SK-MEL-5 (cell line): ENCODE measurements at regions not wholly inside any gene's neighbourhood (a gene's known extent, or its start where the extent isn't known, plus 50 kb on each side); places are given as distances from the start of the nearest gene placed in this dataset.

Experiments
- DNase-seq: peaks from one replicate; pipeline ENCODE4 v3.0.0-alpha.2; 2016; ENCODE audit warnings: low read depth, low spot score
- in situ Hi-C: cut with HindIII; loops from 2 replicates; pipeline ENCODE4 v1.10.0; 2016; ENCODE audit warnings: low sequenced_read_pairs, high pct_unique_total_duplicates, low pct_unique_long_range_greater_than_20kb

DNA sequence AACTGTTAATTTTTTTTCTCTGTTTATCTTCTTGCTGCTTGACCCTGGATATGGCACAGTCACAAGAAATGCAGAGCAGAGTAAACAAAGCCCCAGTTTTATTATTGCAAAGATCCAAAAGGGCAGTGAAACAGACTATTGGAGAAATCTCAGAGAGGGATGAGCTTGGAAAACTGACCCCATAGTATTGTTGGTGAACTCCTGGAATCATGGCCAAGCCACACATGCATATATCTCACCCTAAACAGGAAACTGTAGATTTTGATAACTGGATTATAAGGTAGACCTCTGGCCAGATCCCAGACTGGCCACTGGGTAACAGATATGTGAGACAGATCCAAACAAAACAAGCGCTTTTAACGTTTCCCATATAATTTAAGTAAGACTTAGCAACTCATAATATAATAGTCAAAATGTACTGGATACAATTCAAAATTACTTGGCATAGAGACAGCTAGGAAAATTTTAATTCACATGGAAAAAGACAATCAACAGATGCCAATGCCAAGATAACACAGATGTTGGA, 263.5 kb upstream of the SEMA6A start:
- no peak for DNase-seq
- in situ Hi-C loops, result no loop called here

DNA sequence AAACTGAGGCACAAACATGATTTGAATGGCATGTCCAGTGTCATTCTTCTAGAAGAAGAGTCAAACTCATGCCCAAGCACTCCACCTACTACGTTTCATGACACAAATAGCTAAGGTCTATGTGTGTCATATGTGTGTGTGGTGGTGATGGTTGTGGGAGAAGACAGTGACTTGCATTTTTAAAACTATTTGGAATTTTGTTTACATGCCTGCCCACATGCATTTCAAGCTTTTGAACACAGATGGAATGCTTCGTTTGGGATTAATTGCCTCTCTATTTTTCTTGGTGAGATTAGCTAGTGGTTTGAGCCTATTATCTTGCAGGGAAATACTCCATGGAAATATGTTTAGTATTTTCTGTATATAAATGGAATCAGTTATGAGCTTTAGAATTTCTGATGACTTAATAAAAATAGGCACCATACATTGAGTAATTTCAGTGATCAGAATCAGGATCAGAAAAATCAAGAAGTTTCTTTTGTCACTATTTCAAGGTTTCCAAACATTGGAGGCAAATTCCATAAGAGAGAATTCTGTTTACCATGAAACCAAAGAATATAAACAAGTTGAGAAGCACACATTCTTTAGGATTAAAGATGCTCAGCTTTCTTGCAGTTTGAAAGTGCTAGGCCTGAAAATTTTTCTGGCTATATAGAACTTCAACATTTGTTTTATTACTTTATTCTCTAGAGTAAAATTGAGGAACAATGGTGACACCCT, 260.3 kb upstream of the SEMA6A start:
- in situ Hi-C loops, result no loop called here
- no peak for DNase-seq

DNA sequence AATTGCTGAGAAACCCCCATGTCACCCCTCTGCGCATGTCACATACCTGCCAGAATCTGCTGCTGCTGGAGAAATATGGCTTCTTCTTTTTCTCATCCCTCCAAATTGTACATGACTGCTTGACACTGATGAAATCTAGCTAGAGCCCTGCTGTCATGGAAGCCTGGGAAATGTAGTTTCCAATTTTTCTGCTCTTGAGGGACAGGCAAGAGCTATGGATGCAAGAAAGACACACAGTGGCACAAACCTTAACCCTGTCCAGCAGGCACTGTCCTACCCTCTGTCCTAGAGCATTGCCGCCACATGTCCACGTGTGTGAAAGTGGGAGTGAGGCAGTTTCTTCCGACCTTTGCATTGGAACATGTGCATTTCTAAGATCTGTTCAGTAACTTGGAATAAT, 255.5 kb upstream of the SEMA6A start:
- in situ Hi-C loops, result no loop called here
- peak; percentile 27 for DNase-seq

DNA sequence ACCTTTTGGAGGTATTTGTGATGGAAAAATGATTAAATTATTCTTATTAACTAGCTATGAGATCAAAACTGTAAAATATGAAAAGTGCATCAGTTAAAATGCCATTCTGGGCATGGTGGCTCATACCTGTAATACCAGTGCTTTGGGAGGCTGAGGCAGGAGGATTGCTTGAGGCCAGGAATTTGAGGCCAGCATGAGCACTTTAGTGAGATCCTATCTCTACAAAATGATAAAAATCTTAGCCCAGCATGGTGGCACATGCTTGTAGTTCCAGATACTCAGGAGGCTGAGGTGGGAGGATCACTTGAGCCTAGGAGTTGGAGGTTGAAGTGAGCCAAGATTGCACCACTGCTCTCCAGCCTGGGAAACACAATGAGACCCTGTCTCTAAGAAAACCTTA, 252.5 kb upstream of the SEMA6A start:
- in situ Hi-C loops, result no loop called here
- no peak for DNase-seq

DNA sequence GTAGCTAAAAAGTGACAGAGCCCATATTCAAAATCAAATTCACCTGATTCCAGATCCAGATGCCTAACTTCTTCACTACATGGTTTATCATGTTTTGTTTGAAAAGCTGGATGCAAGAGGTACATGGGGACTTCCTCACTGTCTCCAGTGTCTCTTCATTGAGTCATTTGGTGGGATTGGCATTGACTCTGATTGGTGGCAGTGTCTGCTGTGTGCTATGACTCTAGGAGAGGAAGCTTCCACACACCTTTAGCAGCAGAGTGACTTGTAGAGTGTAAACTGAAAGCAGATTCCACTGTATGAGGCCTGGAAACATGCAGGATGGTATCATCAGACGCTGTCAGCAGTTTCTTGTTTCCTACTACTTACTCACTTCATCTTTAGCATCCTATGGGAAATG, 250.9 kb upstream of the SEMA6A start:
- in situ Hi-C loops, result no loop called here
- DNase-seq, result no peak

DNA sequence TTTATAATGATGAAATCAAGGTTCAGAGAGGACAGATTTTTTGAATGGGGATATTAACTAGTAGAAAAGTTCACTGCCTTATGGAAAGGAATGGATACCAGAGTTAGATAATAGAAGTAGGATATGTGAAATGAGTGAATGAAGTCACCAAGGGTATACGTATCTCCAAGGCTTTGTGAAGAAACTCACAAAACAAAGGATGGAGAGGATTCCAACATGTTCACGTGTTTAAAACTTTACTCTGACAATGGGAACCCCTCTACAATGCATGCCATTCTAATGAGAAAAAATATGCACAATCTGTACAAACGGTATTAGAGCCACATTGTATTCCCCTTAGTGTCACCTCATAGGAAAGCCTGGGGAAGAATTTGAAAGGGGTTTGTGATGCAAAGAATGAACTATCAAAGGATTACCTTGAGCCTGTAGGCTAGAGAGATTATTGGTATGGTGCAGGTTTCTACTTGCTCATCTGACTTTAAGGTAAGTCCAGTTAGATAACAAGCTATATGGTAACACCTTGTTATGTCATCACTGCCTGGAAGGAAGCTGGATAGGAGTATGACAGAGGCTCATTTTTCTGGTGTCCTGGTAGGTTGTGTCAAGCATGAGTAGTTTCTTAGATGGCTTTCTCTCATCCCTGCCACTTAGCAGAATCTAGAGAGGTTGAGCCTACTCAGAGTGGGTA, 250.3 kb upstream of the SEMA6A start:
- DNase-seq, result no peak
- in situ Hi-C loops, result no loop called here

DNA sequence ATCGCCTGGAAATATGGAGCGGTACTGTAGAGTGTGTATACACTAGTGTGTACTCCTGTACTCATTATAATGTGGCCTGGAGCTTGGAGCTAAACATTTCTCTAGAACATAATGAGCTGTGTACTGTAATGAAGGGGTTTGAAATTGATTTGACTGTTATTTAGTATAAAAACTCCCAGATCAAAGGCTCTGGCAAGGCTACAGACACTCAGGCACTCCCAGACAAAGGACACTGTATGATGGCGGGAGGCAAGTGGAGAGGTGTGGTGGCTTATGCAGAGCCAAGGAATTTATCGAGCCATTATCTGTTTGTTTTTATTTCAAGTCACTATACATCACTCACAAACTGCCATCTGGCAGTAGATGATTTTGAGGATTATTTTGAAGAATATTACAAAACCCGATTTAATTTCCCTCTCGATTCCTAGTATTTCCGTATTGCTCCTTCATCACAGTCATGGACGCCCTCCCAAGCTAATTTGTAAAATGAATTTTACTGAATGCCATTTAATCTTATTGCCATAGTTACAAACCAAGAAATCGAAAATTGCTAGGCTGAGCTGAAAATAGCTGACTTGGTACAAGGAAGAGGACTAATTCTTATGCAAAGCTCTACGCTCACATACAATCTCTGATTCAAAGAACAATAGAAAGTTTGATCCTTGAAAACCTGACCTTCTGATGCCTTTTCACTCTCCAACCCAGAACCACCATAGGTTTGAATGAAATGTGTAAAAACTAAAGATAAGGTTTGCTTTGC, 240.2 kb upstream of the SEMA6A start:
- DNase-seq, result no peak
- in situ Hi-C loops, result no loop called here

DNA sequence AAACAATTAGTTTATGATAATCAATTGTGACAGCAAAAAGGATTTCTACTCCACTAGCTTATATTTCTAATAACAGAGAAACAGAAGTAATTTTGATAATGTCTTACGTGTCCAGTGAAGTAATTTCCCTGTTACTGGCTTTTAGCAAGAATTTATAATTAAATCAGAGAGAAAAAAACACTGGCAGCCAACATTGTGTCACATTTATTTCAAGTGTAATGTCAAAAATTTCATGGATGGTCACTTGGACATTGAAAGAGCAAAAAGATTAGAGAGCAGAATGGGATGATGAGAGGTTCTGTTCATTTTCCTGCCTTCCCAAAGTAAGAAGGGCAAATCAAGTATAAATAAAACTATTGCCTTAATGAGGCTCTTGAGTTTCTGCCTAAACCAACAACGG, 239.3 kb upstream of the SEMA6A start:
- in situ Hi-C loops, result no loop called here
- no peak for DNase-seq

DNA sequence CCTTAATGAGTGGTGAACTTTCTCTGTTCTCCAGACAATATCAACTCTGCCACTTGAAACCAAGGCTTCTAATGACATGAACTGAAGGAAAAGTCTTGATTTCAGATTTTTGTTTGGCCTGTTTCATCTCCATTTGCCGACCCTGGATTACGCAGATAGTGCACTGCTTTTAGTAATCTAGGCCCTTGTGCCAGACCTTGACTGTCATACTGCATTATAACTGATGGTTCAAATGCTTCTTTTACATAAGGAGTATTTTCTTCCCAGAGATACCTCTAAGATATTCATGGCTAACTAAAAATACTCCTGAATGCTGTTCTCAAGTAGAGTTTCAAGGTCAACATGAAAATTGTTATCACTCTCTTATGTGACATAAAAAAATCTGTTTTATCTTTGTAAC, 238.7 kb upstream of the SEMA6A start:
- no peak for DNase-seq
- in situ Hi-C loops, result no loop called here

DNA sequence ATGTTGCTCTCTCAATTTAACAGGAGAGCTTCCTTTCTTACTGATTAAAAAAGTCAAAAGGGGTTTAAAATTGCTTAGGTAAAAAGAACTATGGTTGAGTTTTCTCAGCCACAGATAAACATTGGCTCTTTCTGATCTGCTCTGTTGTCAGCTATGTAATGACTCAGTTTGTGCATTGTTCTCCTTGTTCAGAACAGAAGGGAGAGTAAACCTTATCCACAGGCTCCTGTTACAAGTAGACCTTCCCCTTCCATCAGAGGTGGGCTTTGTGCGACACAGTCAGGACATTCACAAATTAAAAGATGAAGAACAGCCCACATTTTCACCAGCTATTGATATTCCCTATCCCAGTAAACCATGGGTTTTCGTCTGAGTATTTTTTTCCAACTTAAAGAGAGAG, 236.3 kb upstream of the SEMA6A start:
- no peak for DNase-seq
- in situ Hi-C loops, result no loop called here

DNA sequence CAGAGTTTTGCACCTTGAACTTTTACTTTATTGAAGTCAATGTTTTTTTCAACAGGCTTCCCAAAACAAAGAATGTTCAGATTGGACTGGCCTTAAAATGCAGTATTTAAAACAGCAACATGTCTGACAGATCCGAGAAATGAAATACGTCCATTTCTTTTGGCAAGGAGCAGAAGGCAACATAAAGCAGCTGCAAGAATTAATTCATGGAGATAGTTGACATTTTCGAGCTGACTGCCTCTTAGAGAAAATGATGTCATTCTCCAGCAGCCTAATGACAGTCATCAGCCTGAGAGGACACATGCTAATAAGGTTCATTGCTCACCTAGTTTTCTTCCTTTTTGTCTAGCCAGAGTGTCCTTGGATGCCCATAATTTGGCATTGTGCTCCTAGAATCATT, 232.2 kb upstream of the SEMA6A start:
- DNase-seq, result no peak
- in situ Hi-C loops, result no loop called here

DNA sequence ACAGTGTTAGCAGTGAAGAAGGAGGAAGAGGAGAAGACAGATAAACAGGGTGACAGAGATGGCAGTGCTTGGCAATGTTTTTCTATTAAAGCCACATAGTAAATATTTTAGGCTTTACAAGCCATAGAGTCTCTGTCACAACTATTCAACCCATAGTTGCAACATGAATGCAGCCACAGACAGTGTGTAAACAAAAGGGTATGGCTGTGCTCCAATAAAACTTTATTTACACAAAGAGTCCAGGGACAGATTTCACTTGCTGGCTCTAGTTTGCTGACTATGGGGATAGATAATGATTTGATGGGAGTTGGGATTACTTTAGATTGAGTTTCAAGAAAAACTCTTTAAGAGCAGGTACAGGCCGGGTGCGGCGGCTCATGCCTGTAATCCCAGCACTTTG, 224.8 kb upstream of the SEMA6A start:
- no peak for DNase-seq
- in situ Hi-C loops, result no loop called here

DNA sequence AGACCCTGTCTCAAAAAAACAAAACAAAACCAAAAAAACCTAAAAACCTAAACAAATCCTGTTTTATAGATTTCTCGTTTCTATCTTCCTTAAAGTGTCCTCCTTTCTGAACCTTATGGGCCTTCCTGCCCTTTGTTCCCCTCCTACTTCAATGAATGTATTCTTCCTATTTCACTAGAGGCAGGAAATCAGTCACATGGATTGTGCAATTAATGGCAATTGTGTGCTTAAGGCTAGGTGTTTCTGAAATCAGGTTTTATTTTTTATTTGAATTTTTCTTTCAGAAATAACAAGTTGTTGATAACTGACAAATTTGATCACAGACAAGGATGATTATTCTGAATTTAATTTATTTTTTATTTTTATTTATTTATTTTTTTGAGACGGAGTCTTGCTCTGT, 220.6 kb upstream of the SEMA6A start:
- DNase-seq, result no peak
- in situ Hi-C loops, result no loop called here

DNA sequence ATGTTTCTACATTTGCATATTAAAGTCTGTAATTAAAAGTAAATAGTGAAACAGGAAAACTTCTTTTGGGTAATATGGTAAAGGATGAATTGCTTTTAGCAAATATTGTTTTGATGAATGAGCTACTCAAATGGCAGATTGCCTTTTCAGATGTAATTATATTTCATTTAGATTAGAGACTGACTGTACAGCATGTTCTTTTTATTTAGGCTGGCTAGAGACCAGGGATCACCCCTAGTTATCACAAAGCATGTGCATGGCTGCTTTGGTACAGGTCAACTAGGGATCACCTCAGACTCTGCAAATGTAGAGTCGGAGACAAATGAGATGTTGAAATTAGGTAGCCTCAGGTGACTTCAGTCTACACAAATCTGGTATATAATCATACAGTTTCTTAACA, 214.9 kb upstream of the SEMA6A start:
- DNase-seq, result no peak
- in situ Hi-C loops, result no loop called here

DNA sequence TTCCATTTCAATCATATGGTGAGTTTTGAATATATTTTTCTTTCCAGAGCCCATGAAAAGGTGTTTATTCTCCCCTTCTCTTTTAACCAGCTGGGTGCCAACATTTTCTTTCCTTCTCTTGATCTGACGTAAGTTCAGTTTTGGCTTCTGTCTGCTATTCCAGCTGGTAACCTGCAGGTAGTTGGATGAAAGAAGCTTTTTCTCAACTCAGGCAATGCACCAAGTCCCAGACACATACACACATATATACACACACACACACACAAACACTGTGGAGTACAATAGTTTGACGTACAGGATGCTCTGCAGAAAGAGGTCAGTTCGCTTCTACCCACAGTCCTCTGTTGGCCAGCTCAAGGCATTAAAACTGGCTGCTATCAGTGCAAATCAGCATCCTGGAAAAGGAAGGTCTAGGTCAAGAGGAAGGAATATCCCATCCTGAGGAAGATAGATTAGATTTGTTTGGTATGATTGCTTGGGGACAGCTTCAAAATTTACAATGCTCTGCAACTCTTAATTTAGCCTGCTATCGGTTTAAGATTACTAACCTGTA, 214.3 kb upstream of the SEMA6A start:
- in situ Hi-C loops, result no loop called here
- DNase-seq, result no peak

DNA sequence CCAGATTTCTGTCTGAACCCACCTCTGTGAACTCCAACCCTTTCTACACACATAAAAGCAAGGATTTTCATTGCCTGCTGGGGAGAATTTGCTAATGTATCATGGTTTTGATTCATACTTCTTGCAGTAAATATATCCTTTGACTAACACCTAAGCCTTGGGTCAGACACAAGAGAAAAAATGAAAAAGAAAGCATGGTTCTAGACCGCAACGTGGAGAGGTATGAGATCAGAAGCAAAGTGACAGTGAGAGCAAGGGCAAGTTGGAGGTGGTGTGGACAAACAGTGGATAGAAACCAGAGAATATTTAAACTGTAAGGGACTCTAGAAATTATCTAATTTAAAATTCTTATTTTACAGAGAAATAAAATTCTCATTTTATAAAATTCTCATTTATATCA, 212.9 kb upstream of the SEMA6A start:
- in situ Hi-C loops, result no loop called here
- no peak for DNase-seq

DNA sequence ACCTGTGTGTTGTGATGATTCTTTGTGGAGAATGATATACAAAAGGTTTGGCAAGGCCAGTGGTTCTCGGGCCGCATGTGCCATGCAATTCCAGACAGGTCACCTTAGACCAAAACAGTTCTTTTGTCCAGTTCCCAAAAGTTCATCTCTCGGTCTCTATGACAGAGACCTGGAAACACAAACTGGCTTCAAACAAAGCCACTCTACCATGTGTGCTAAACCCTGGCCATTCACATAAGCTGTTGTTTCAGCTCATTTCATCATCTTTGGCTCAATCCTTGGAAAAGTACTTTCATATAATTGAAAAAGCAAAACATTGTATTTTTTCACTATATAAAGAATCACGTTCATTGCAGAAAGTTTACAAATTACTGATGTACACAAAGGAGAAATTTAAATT, 210.5 kb upstream of the SEMA6A start:
- in situ Hi-C loops, result no loop called here
- DNase-seq, result no peak

DNA sequence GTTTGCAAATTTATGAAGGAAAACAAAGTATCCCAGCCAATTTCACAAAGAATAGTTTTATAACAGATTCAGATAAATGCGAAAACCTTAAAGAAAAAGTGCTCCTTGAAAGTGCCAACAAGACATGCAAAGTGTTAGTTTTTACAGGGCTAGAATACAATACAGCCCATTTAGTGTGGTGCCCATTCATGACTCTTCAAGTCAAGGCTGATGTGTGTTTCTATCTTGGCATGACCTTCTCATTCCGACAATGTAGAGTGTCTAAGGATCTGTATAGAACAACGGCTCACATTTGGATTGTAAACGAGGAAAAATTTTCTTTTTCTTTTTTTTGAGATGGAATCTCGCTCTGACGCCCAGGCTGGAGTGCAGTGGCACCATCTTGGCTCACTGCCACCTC, 205.2 kb upstream of the SEMA6A start:
- in situ Hi-C loops, result no loop called here
- DNase-seq, result peak; percentile 53
